OCI-LY1 (cell line): ENCODE measurements at regions not wholly inside any gene's neighbourhood (a gene's known extent, or its start where the extent isn't known, plus 50 kb on each side); places are given as distances from the start of the nearest gene placed in this dataset.

Experiments
- H2AFZ ChIP-seq: fragments of 200-600 bp; sonication (generic), shearing (Covaris generic); 2 replicates; pipeline ENCODE4 v1.6.0; 2014; ENCODE audit warnings: antibody characterized with exemption, mild to moderate bottlenecking, low read length
- H3F3A ChIP-seq: fragments of 200-600 bp; sonication (generic), shearing (Covaris generic); 2 replicates; pipeline ENCODE4 v1.6.0; 2014; ENCODE audit warnings: mild to moderate bottlenecking, antibody characterized with exemption, low read length, moderate library complexity; ENCODE audit not compliant: insufficient read depth
- H3K27ac ChIP-seq: fragments of 200-600 bp; sonication (generic); 2 replicates; pipeline ENCODE4 v1.5.1; 2014; ENCODE audit warnings: low read length, mixed run types, mild to moderate bottlenecking, low read depth; ENCODE audit not compliant: poor library complexity, severe bottlenecking
- H3K27me3 ChIP-seq: fragments of 200-600 bp; sonication (generic); 2 replicates; pipeline ENCODE4 v1.6.0; 2014; ENCODE audit warnings: antibody characterized with exemption, mild to moderate bottlenecking, low read length, moderate library complexity; ENCODE audit not compliant: insufficient read depth
- H3K36me3 ChIP-seq: fragments of 200-600 bp; sonication (generic); 2 replicates; pipeline ENCODE4 v1.6.1; 2014; ENCODE audit warnings: mild to moderate bottlenecking, antibody characterized with exemption, low read length, moderate library complexity, mixed read lengths; ENCODE audit not compliant: insufficient read depth
- H3K4me1 ChIP-seq: fragments of 200-600 bp; sonication (generic); 2 replicates; pipeline ENCODE4 v1.5.1; 2014; ENCODE audit warnings: mild to moderate bottlenecking, low read length, moderate library complexity; ENCODE audit not compliant: insufficient read depth, severe bottlenecking
- H3K4me2 ChIP-seq: fragments of 200-600 bp; sonication (generic), shearing (Covaris generic); 2 replicates; pipeline ENCODE4 v1.6.1; 2014; ENCODE audit warnings: low read length
- H3K4me3 ChIP-seq: fragments of 200-600 bp; sonication (generic); 2 replicates; pipeline ENCODE4 v1.5.1; 2014; ENCODE audit warnings: low read length, low read depth, mild to moderate bottlenecking, mixed read lengths; ENCODE audit not compliant: poor library complexity, severe bottlenecking
- H3K79me2 ChIP-seq: fragments of 200-600 bp; shearing (Covaris generic); 2 replicates; pipeline ENCODE4 v1.6.1; 2016; ENCODE audit warnings: mixed run types, low read length, mixed read lengths; ENCODE audit not compliant: insufficient read depth
- H3K9ac ChIP-seq: fragments of 200-600 bp; sonication (generic), shearing (Covaris generic); 2 replicates; pipeline ENCODE4 v1.6.1; 2014; ENCODE audit warnings: mild to moderate bottlenecking, low read length, mixed read lengths
- H3K9me2 ChIP-seq: fragments of 200-600 bp; sonication (generic), shearing (Covaris generic); 2 replicates; pipeline ENCODE4 v1.6.1; 2014; ENCODE audit warnings: low read depth, mild to moderate bottlenecking, low read length, mixed read lengths
- H3K9me3 ChIP-seq: fragments of 200-600 bp; shearing (Covaris generic); 2 replicates; pipeline ENCODE4 v1.6.1; 2014; ENCODE audit warnings: low read length, mixed read lengths
- H4K20me1 ChIP-seq: fragments of 200-600 bp; sonication (generic), shearing (Covaris generic); 2 replicates; pipeline ENCODE4 v1.6.0; 2016; ENCODE audit warnings: mild to moderate bottlenecking, low read length; ENCODE audit not compliant: insufficient read depth
- EZH2 ChIP-seq: fragments of 200-600 bp; sonication (generic), shearing (Covaris generic); IDR thresholded peaks from 2 replicates; pipeline ENCODE4 v1.8.0; 2017; ENCODE audit warnings: borderline replicate concordance, mixed run types, mild to moderate bottlenecking, antibody characterized with exemption, low read length, moderate library complexity, mixed read lengths
- TF ChIP-seq, protein P1 (sequence below): fragments of 200-600 bp; sonication (generic), shearing (Covaris generic); IDR thresholded peaks from 2 replicates; pipeline ENCODE4 v1.5.1; 2017; ENCODE audit warnings: mild to moderate bottlenecking, antibody characterized with exemption, low read length, moderate library complexity, mixed read lengths

DNA sequence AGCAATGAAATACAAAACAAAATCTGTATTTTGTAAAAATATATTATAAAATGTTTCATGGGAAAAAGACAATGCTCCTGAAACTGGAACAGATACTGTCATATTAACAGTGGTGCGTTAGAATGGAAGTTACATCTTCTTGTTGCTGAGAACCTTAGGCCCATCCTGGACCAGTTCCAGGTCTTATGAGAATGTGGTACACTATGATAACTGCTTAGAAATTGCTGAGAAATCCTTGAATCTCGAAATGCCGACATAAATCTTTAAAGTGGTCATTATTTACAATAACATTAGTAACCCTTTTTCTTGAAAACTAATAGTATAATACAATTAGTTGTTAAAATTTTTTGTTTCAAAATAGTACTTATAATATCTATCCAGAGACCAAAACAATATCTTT lies 747.9 kb upstream of the NCAM2 start:
- Histone ChIP-seq H4K20me1 (no peaks in the 10 kb centered on the region), H3K27ac (no peak overlapping the region), H3K4me3 (no peak overlapping the region), H3K9me2 (no peaks in the 10 kb centered on the region), H3F3A (no peaks in the 10 kb centered on the region), H3K4me2 (no peak overlapping the region), H3K9me3 (no peaks in the 10 kb centered on the region), H3K79me2 (no peaks in the 10 kb centered on the region), H3K9ac (no peak overlapping the region), H2AFZ (no peak overlapping the region), H3K4me1 (no peaks in the 10 kb centered on the region), H3K27me3 (no peaks in the 10 kb centered on the region), H3K36me3 (no peaks in the 10 kb centered on the region)
- TF ChIP-seq, protein P1, sequence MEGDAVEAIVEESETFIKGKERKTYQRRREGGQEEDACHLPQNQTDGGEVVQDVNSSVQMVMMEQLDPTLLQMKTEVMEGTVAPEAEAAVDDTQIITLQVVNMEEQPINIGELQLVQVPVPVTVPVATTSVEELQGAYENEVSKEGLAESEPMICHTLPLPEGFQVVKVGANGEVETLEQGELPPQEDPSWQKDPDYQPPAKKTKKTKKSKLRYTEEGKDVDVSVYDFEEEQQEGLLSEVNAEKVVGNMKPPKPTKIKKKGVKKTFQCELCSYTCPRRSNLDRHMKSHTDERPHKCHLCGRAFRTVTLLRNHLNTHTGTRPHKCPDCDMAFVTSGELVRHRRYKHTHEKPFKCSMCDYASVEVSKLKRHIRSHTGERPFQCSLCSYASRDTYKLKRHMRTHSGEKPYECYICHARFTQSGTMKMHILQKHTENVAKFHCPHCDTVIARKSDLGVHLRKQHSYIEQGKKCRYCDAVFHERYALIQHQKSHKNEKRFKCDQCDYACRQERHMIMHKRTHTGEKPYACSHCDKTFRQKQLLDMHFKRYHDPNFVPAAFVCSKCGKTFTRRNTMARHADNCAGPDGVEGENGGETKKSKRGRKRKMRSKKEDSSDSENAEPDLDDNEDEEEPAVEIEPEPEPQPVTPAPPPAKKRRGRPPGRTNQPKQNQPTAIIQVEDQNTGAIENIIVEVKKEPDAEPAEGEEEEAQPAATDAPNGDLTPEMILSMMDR = no peak
- no peak for TF ChIP-seq EZH2

DNA sequence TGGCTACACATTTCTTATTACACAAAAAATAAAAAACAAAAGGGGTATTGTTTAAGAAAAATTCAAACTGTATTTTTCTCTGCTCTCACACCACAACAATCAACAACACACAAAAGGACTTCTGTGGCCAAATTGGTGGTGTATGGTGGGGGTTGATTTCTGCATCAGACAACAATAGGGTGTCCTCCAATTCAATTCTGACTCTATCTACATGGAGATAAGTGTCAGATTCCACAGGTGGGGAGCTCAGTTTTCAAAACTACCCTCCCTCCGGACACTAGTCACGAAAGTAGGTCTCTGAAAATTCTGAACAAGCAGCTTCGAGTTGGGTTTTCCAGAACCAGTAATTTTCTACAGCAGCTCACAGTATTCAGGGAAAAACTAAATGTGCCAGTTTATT lies 744.9 kb upstream of the NCAM2 start:
- Histone ChIP-seq H3K4me2 (no peak overlapping the region), H4K20me1 (no peaks in the 10 kb centered on the region), H3K4me3 (no peak overlapping the region), H3K4me1 (no peaks in the 10 kb centered on the region), H3K9me2 (no peaks in the 10 kb centered on the region), H3K9ac (no peak overlapping the region), H2AFZ (no peak overlapping the region), H3K27me3 (no peaks in the 10 kb centered on the region), H3F3A (no peaks in the 10 kb centered on the region), H3K79me2 (no peaks in the 10 kb centered on the region), H3K36me3 (no peaks in the 10 kb centered on the region), H3K9me3 (no peaks in the 10 kb centered on the region), H3K27ac (no peak overlapping the region)
- TF ChIP-seq EZH2 = no peak
- TF ChIP-seq, protein P1 = no peak

DNA sequence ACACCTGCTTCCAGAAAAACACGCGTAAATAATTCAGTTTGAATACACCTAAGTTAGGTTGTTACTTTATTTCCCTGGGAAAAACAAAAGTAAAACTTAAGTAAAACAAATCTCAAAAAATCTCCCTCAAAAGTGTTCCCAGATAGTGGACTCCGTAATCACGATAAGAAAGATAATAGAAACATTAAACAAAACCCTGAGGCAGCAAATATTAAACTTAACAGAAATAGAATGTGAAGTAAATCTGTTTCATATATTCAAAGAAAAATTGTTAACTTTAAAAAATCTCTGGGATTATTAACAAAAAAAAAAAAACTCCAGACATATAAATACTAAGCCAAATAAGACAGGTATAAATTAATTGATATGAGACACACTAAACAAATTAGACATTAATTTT lies 743.2 kb upstream of the NCAM2 start:
- Histone ChIP-seq H3K27me3 (no peaks in the 10 kb centered on the region), H3K9ac (no peak overlapping the region), H3K36me3 (no peaks in the 10 kb centered on the region), H3K4me1 (no peaks in the 10 kb centered on the region), H3K79me2 (no peaks in the 10 kb centered on the region), H3K4me3 (no peak overlapping the region), H3K27ac (no peak overlapping the region), H3K9me3 (no peaks in the 10 kb centered on the region), H3K4me2 (no peak overlapping the region), H3F3A (no peaks in the 10 kb centered on the region), H3K9me2 (no peaks in the 10 kb centered on the region), H2AFZ (no peak overlapping the region), H4K20me1 (no peaks in the 10 kb centered on the region)
- no peak for TF ChIP-seq EZH2
- TF ChIP-seq, protein P1 = no peak
